ENCODE measurements at regions not wholly inside any gene's neighbourhood (a gene's known extent, or its start where the extent isn't known, plus 50 kb on each side); places are given as distances from the start of the nearest gene placed in this dataset.

- TF ChIP-seq YY1 (IDR thresholded peaks at IDR 0.05; ENCODE audit: low read depth, low read length), result no peak
- no peak for TF ChIP-seq CTCF (IDR thresholded peaks at IDR 0.05 in 2 of 3, conservative IDR thresholded peaks at IDR 0.05 in 1 of 3; ENCODE audit: control insufficient read depth in 2 of 3, extremely low read depth in 1 of 3, insufficient read depth in 1 of 3, low read depth in 3 of 3, low read length in 3 of 3)
- TF ChIP-seq EZH2 (IDR thresholded peaks at IDR 0.05; ENCODE audit: borderline replicate concordance, control insufficient read depth, low read depth, low read length), result no peak
Measured at GRCh38 chr7:113338071-113338696, 219.8 kb upstream of the SMIM30 start.
